Stimulated activated CD4-positive, alpha-beta T cell treated with anti-CD3 and anti-CD28 coated beads, Interleukin-12 subunit alpha, Interleukin-12 subunit beta, amount 100 ng/mL, for 48 hours (primary cell): ENCODE measurements at regions not wholly inside any gene's neighbourhood (a gene's known extent, or its start where the extent isn't known, plus 50 kb on each side); places are given as distances from the start of the nearest gene placed in this dataset.
A peak's percentile ranks its signal among the peaks of the same experiment; 100 is the strongest.
"Not testable (repeated sequence)": the region's sequence is repeated elsewhere in the genome, so short reads cannot be mapped to it uniquely, and the experiment has no call there.

Experiments
- DNase-seq, 3 donors: peaks; one replicate each; pipeline ENCODE4 v3.0.0-alpha.2; 2020; ENCODE audit warnings: low read depth in 2 of 3, low spot score in 1 of 3

DNA sequence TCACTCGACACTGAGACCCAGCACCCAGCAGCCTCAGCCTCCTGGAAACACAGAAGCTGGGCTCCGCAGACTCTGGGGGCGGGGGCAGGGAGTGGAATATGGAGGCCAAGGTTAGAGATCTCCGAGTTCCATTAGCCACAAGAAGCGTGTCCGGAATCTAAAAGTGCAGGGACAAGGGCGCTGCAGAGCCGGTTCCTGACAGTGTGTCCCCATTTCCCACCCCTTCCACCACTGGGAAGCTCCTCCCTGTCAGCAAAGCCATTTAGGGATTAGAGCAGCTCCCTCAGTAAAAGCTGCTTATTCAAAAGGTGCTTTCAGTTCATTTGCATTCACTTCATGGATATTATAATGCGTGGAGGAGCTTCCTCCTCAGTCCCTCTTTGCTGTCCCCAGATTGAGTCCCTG is 74.1 kb upstream of the HSPA9 start:
- no peak for DNase-seq

GRCh38 chr5:138648841-138649240 is 73.6 kb upstream of the HSPA9 start:
- DNase-seq = no peak

- no peak for DNase-seq
Measured at GRCh38 chr5:138647794-138648410, 72.7 kb upstream of the HSPA9 start.

DNA sequence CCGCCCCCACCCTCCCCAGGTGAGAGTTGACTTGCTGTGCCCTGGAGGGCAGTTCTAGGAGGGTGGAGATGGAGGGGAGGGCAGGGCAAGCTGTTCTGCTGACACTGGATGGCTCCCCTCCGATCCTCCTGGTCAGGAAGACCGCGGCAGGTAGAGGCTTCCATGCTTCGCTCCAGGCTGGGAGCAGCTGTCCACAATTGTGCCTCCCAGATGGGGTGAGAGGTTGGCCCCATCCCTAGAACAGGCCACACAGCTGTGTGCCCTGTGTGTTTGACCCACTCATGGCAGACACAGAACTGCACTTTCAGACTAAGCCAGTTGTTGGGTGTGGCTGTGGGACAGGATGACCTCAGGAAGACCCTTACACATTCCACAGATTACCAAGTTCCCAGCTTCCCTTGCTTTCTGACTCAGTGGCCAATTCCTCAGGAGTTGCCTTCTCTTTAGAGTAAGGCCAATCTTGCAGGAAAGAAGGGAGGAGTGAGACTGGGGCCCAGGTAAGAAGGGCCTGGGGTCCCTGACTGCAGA is 72.1 kb upstream of the HSPA9 start:
- DNase-seq = no peak

GRCh38 chr5:138646671-138647070 is 71.5 kb upstream of the HSPA9 start:
- no peak for DNase-seq

DNA sequence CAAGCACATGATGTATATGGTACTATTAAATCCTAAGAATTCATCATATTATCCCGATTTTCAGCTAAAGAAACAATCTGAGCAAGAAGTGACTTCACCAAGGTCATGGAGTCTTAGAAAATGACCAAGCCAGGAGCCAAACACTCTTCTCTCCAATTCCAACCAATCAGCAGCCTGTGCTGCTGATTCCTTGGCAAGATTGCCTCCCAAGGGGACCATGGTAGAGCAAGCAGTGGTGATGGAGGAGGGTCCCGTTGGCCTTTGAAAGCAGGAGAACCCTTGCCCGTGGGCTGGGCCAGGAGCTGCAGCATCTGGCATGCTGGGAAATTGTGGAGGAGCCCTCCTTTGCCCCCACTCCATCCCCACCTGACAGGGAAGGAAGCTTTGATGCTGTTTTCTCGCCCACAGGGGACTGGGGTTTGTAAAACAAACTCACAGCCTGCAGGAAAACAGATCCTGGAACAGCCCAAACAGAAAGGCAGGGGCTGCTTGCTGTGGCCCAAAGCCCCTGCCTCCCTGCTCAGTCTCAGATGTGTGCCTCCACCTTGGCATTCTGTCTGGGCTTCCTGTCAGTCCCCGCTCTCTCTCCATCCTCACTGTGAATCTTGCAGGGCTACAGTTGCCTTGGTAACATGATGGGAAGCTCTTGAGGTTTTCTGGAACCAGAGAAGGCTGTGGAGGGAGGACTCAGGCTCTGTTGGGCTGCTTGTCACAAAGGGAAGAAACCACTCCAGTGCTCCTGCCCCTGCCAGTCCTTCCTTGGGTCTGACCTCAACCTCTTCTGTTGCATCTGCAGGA is 70.8 kb upstream of the HSPA9 start:
- no peak for DNase-seq

DNA sequence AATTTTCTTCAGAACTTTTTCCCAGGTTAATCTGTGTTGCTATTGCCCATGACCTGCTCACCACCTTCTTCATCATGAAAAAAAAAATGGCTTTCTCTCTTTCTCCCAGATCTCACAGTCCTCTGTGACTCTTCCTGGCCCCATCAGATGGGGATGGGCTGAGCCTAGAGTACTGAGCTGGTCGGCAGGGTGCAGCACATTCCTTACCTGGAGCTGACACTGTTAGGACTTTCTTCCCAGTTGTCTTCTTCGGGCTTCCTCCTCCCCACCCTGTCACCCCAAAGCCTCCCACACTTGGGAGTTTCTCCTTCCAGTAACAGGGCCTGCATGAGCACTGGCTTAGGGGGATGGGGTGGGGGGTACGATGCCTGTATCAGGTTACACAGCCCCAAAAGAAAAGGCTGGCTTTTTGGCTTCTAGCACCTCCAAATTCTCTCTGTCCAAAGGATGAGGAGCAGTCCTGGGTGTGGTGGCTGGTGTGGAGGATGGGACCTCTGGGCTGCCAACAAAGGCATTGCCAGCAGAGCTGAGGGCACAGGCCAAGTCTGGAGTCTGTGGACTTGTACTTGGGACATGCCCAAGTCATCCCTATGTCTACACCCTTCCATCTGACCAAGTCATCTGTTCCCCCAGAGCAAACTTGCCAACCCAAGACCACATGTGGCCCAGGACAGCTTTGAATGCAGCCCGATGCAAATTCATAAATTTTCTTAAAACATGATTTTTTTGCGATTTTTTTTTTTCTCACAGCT is 68.0 kb upstream of the HSPA9 start:
- DNase-seq = no peak

- DNase-seq = peak; percentile 69 to 90 (median 78)
Measured at GRCh38 chr5:138641547-138642298, 66.5 kb upstream of the HSPA9 start.

DNA sequence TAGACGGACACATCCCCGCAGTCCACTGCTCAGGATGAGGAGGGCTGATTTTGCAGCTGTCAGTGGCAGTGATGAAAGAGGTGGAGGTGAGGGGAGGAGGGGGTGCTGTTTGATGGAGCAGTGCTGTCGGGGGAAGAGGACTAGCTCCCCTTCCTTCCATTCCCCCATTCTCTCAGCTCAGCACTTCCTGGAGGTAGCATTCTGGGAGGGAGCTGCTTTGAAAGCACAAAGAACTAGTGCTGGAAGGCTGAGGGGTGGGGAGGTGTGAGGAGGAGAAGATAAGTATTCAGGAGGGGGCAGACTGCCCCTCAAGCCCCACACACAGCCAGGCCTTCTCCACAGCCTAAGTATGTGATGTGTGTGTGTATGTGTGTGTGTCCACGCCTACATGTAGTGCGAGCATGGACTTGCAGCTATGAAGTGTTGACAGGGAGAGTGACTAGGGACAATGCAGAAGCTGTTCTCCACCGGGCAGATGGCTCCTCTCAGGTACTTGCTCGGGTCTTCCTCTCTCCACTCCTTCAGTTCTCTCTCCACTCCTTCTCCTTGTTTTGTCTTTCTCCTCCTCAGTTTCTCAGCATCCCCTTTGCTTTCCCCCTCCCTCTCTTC is 65.5 kb upstream of the HSPA9 start:
- no peak for DNase-seq

DNA sequence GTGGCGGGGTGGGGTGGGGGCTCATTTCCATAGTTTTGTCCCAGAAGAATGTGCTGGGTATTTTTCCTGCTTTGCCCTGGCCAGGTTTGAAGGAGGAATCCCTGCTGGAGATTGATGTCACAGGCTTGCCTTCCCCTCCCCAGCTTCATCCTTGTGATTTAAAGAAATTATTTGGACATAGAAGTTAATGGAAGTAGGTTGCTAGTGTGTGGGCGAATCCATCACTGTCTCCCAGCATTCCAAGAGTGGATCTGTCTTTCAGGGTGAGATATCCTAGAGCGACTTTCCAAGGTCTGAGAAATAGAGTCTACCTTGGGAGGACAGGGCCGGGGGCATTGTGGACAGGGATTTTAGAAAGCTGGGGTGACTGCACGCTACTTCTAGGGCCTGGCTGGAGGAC is 64.9 kb upstream of the HSPA9 start:
- no peak for DNase-seq

- no peak for DNase-seq
Measured at GRCh38 chr5:138639326-138639725, 64.1 kb upstream of the HSPA9 start.

GRCh38 chr5:138637256-138637655 is 62.1 kb upstream of the HSPA9 start:
- no peak for DNase-seq

DNA sequence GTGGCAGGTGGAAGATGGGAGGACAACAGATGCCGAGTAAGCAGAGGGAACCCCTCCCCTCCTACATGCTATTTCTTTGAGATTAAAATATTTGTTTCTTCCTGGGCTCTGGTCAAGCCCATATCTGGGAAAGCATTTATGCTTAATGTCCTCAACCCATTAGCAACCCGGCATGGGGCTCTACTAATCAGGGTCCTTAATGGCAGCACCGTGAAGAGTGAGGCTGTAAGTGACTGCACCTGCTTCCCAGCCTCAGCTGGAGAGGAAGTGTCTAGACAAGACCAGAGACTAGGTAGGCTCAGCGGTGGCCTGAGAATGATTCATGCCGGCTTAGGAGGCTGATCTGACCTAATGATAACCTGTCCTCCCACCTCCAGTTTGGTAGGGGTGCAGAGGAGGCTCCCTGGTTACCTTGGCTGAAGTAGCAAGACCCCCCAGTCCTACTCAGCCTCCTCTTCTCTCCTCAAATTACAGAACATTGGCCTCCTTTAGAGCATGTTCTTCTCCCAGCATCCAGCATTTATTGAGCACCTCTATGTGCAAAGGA is 61.3 kb upstream of the HSPA9 start:
- DNase-seq = no peak

- DNase-seq = no peak
Measured at GRCh38 chr5:138635708-138636107, 60.5 kb upstream of the HSPA9 start.

DNA sequence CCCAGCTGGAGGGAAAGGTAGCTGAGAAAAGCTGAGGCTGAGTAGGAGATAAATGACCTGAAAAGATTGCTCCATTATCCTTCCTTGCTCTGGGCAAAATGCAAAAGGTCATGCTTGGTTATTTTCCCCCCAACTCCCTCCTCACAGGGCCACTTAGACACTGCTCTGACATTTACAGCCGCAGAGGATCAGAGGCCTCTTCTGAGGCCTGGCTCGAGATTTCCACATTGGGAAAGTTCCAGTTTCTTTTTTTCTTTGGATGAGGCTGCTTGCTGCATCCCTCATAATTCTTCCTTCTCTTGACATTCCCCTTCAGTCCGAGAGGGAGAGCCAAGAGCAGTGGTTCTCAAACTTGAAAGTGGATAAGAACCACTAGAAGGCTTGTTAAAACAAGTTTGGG is 60.1 kb upstream of the HSPA9 start:
- no peak for DNase-seq

DNA sequence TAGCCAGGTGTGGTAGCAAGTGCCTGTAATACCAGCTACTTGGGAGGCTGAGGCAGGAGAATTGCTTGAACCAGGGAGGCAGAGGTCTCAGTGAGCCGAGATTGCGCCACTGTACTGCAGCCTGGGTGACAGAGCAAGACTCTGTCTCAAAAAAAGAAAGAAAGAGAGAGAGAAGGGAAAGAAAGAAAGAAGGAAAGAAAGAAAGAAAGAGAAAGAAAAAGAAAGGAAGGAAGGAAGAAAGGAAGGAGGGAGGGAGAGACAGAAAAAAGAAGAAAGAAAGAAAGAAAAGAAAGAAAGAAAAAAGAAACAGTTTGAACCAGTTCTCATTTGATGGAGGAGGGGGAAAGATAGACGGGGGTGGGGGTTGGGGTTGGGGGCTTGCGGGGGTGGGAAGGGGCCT is 59.6 kb upstream of the HSPA9 start:
- not testable (repeated sequence) for DNase-seq

DNA sequence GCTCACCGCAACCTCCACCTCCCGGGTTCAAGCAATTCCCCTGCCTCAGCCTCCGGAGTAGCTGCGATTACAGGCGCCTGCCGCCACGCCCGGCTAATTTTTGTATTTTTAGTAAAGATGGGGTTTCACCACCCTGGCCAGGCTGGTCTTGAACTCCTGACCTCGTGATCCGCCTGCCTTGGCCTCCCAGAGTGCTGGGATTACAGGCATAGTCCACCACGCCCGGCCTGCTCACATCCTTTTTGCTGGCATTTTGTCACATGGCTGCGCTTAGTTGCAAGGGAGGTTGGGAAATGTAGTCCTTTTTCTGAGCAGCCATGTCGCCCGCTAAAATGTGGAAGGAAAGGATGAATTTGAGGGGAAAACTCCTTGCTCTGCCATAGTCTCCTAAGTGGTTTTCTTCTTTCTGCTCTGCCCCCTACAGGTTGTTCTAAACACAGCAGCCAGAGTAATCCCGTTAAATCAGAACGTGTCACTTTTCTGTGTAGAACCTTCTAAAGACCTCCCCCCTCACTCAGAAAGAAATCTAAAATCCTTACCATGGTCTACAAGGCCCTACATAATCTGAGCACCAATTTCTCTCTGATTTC is 57.8 kb upstream of the HSPA9 start:
- peak; percentile 12 to 34 (median 13) for DNase-seq

DNA sequence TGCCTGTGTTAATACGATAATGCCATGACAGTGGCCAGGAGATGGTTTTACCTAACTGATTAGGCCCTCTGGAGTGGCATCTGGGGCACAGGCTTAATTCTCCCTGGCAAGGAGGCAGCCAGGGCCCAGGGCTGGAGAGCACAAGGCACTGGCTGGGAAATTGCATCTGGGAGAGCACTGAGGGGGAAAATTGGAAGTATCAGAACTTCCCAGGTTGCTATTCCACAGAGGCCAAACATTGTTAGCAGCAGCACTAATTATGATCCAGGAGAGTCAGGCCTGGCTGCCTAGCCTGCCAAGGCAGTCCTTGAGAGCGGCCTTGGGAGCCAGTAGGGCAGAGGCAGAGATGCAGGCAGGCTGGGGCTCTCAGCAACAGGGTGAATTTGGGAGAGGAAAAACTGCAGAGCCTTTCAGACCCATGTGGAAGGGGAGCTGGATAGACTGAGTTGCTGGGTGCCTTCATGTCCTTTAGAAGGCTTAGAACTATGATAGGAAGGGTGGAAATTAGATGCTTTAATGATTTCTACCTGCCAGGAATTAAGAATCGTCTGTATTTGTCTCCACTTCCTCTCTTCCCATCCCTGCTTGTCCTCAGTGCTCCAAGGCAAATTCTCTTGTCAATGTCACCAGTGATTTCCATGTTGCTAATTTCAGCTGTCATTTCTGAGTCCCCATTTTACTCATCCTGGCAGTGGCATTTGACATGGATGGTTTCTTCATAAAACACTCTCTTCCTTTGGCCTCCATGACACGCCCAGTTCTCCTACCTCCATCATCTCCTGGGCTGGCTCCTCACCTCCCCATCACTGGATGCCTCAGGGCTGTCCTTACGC is 56.1 kb upstream of the HSPA9 start:
- DNase-seq = no peak

- DNase-seq = no peak
Measured at GRCh38 chr5:138629392-138629791, 54.2 kb upstream of the HSPA9 start.
